ENCODE measurements at regions not wholly inside any gene's neighbourhood (a gene's known extent, or its start where the extent isn't known, plus 50 kb on each side); places are given as distances from the start of the nearest gene placed in this dataset.
A peak's percentile ranks its signal among the peaks of the same experiment; 100 is the strongest.
"Not testable (repeated sequence)": the region's sequence is repeated elsewhere in the genome, so short reads cannot be mapped to it uniquely, and the experiment has no call there.

- no peak for DNase-seq
Measured at GRCh38 chr4:137949746-137950145, 292.4 kb downstream of the SLC7A11 start.

- DNase-seq = no peak
Measured at GRCh38 chr4:137946453-137947174, 295.5 kb downstream of the SLC7A11 start.

- not testable (repeated sequence) for DNase-seq
Measured at GRCh38 chr4:137942815-137943214, 299.3 kb downstream of the SLC7A11 start.

GRCh38 chr4:137942015-137942515, 300.1 kb downstream of the SLC7A11 start:
- DNase-seq = not testable (repeated sequence)

GRCh38 chr4:137934911-137935310, 307.2 kb downstream of the SLC7A11 start:
- DNase-seq = peak; percentile 61

- DNase-seq = no peak
Measured at GRCh38 chr4:137934046-137934445, 308.1 kb downstream of the SLC7A11 start.

- DNase-seq = no peak
Measured at GRCh38 chr4:137927972-137928371, 314.2 kb downstream of the SLC7A11 start.

- no peak for DNase-seq
Measured at GRCh38 chr4:137923494-137923893, 318.7 kb downstream of the SLC7A11 start.

- DNase-seq = no peak
Measured at GRCh38 chr4:137922721-137923120, 319.4 kb downstream of the SLC7A11 start.

- DNase-seq = no peak
Measured at GRCh38 chr4:137909529-137910309, 332.4 kb downstream of the SLC7A11 start.

GRCh38 chr4:137905930-137906329, 336.2 kb downstream of the SLC7A11 start:
- DNase-seq = no peak

- DNase-seq = no peak
Measured at GRCh38 chr4:137901114-137901513, 341.0 kb downstream of the SLC7A11 start.

GRCh38 chr4:137896221-137896737, 345.9 kb downstream of the SLC7A11 start:
- DNase-seq = no peak

GRCh38 chr4:137895515-137895914, 346.6 kb downstream of the SLC7A11 start:
- not testable (repeated sequence) for DNase-seq

GRCh38 chr4:137892134-137892533, 350.0 kb downstream of the SLC7A11 start:
- no peak for DNase-seq

- no peak for DNase-seq
Measured at GRCh38 chr4:137890812-137891211, 351.3 kb downstream of the SLC7A11 start.

GRCh38 chr4:137881641-137882040, 349.3 kb upstream of the PCDH18 start:
- DNase-seq = no peak

GRCh38 chr4:137868067-137868466, 335.8 kb upstream of the PCDH18 start:
- DNase-seq = not testable (repeated sequence)

- DNase-seq = no peak
Measured at GRCh38 chr4:137866671-137867070, 334.4 kb upstream of the PCDH18 start.

GRCh38 chr4:137861682-137862081, 329.4 kb upstream of the PCDH18 start:
- no peak for DNase-seq

GRCh38 chr4:137853424-137853823, 321.1 kb upstream of the PCDH18 start:
- DNase-seq = no peak

- no peak for DNase-seq
Measured at GRCh38 chr4:137852326-137852725, 320.0 kb upstream of the PCDH18 start.

- no peak for DNase-seq
Measured at GRCh38 chr4:137851435-137851834, 319.1 kb upstream of the PCDH18 start.

- DNase-seq = not testable (repeated sequence)
Measured at GRCh38 chr4:137827945-137828344, 295.7 kb upstream of the PCDH18 start.

Data from DMS 273 treated with DMSO at 0.1 percent for 48 hours (cell line).